ENCODE measurements at regions not wholly inside any gene's neighbourhood (a gene's known extent, or its start where the extent isn't known, plus 50 kb on each side); places are given as distances from the start of the nearest gene placed in this dataset.

GRCh38 chr13:71360041-71360440, 507.0 kb downstream of the DACH1 start:
- TF ChIP-seq SUZ12 (IDR thresholded peaks at IDR 0.05; ENCODE audit: extremely low read depth, insufficient read depth, insufficient read length) = no peak
- no peak for TF ChIP-seq YY1 (IDR thresholded peaks at IDR 0.05; ENCODE audit: insufficient read depth, insufficient read length)
- TF ChIP-seq ZNF274 (IDR thresholded peaks at IDR 0.05; ENCODE audit: low read depth, low read length) = no peak
